OCI-LY7 (cell line): ENCODE measurements at regions not wholly inside any gene's neighbourhood (a gene's known extent, or its start where the extent isn't known, plus 50 kb on each side); places are given as distances from the start of the nearest gene placed in this dataset.

Experiments
- BruUV-seq: library from RNA; stranded (reverse); fragments of 400-500 nt; replicated peaks from 2 replicates; lab custom pipeline; 2021; lab: Mats Ljungman, UMichigan
- CTCF ChIA-PET: fragments of 300-600 bp; sonication (Branson Sonifier 250); formaldehyde crosslinking; loops from one replicate; lab custom pipeline; 2022; ENCODE audit warnings: antibody characterized with exemption; ENCODE audit not compliant: unreplicated experiment; lab: Charles Lee
- POLR2A ChIA-PET: fragments of 300-600 bp; sonication (Branson Sonifier 250); formaldehyde crosslinking; loops from one replicate; lab custom pipeline; 2022; ENCODE audit warnings: antibody characterized with exemption; lab: Charles Lee
- DNase-seq: peaks from one replicate; pipeline ENCODE4 v3.0.0-alpha.2; 2015; ENCODE audit warnings: low spot score
- H2AFZ ChIP-seq: fragments of 200-600 bp; sonication (generic), shearing (Covaris generic); 2 replicates; pipeline ENCODE4 v1.6.1; 2014; ENCODE audit warnings: mild to moderate bottlenecking, antibody characterized with exemption, low read length, moderate library complexity
- H3K27ac ChIP-seq: fragments of 200-600 bp; sonication (generic); 2 replicates; pipeline ENCODE4 v1.5.1; 2014; ENCODE audit warnings: mixed run types, low read depth, mild to moderate bottlenecking, moderate library complexity, low read length, inconsistent platforms; ENCODE audit not compliant: poor library complexity, severe bottlenecking
- H3K36me3 ChIP-seq: fragments of 200-600 bp; sonication (generic); 2 replicates; pipeline ENCODE4 v1.6.1; 2014; ENCODE audit warnings: mild to moderate bottlenecking, antibody characterized with exemption, low read length, moderate library complexity, mixed read lengths; ENCODE audit not compliant: insufficient read depth
- H3K4me1 ChIP-seq: fragments of 200-600 bp; sonication (generic); 2 replicates; pipeline ENCODE4 v1.5.1; 2014; ENCODE audit warnings: mild to moderate bottlenecking, low read length; ENCODE audit not compliant: insufficient read depth, poor library complexity, severe bottlenecking
- H3K4me2 ChIP-seq: fragments of 200-600 bp; sonication (generic); 2 replicates; pipeline ENCODE4 v1.6.1; 2014; ENCODE audit warnings: mild to moderate bottlenecking, low read length
- H3K4me3 ChIP-seq: fragments of 200-600 bp; sonication (generic); 2 replicates; pipeline ENCODE4 v1.5.1; 2014; ENCODE audit warnings: mild to moderate bottlenecking, low read depth, low read length; ENCODE audit not compliant: poor library complexity, severe bottlenecking
- H3K79me2 ChIP-seq: fragments of 200-600 bp; sonication (generic); 2 replicates; pipeline ENCODE4 v1.6.1; 2016; ENCODE audit warnings: low read depth, mild to moderate bottlenecking, low read length, moderate library complexity, mixed read lengths; ENCODE audit not compliant: insufficient read depth
- H3K9me2 ChIP-seq: fragments of 200-600 bp; sonication (generic); 2 replicates; pipeline ENCODE4 v1.6.1; 2016; ENCODE audit warnings: mild to moderate bottlenecking, low read length, mixed read lengths; ENCODE audit not compliant: insufficient read depth
- H3K9me3 ChIP-seq: fragments of 200-600 bp; sonication (generic); 2 replicates; pipeline ENCODE4 v1.6.1; 2014; ENCODE audit warnings: mild to moderate bottlenecking, mixed run types, low read length, mixed read lengths
- H4K20me1 ChIP-seq: fragments of 200-600 bp; sonication (generic); 2 replicates; pipeline ENCODE4 v1.6.1; 2014; ENCODE audit warnings: mild to moderate bottlenecking, antibody characterized with exemption, low read length, moderate library complexity, mixed read lengths; ENCODE audit not compliant: insufficient read depth
- EZH2phosphoT487 ChIP-seq: fragments of 200-600 bp; sonication (generic); IDR thresholded peaks from 2 replicates; pipeline ENCODE4 v1.6.1; 2018; ENCODE audit warnings: low read depth, borderline replicate concordance, mild to moderate bottlenecking, mixed run types, antibody characterized with exemption, low read length, moderate library complexity, mixed read lengths
- intact Hi-C: fragments of 100-400 bp; cut with micrococcal nuclease; formaldehyde crosslinking; loops from one replicate; pipeline ENCODE4 v1.10.0; 2022; ENCODE audit not compliant: unreplicated experiment
- TF ChIP-seq, protein P1 (sequence below): fragments of 200-600 bp; sonication (generic); conservative IDR thresholded peaks from 2 replicates; pipeline ENCODE4 v1.5.1; 2014; ENCODE audit warnings: mild to moderate bottlenecking, antibody characterized with exemption, low read length, moderate library complexity, mixed read lengths

DNA sequence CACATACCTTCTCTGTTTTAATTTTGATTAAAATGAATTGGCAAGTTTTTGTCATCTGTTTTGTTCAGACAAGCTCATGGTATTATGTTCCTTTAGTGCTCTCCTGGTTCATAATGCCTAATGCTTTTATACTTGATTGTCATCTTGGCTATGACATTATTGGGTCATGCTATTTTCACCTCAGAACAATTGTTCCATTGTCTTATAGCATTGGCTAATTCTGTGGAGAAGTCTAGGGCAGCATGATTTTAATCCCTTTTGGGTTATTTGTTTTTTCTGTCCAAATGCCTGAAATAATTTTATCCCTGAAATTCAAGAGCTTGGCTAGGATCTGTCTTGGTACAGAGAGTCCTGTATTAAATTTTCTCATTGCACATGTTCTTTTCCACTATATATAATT is 83.8 kb upstream of the CCDC85A start:
- intact Hi-C loops: no loop called here
- Histone ChIP-seq H4K20me1 (no peaks in the 10 kb centered on the region), H3K4me3 (no peak overlapping the region), H3K4me1 (no peaks in the 10 kb centered on the region), H3K79me2 (no peaks in the 10 kb centered on the region), H3K9me2 (no peaks in the 10 kb centered on the region), H3K9me3 (no peaks in the 10 kb centered on the region), H2AFZ (no peak overlapping the region), H3K36me3 (no peaks in the 10 kb centered on the region), H3K27ac (no peak overlapping the region), H3K4me2 (no peak overlapping the region)
- ChIA-PET CTCF (no interaction called here), POLR2A (no interaction called here)
- TF ChIP-seq EZH2phosphoT487: no peak
- BruUV-seq: no TSS peak
- no peak for DNase-seq

GRCh38 chr2:56100791-56101312 is 82.9 kb upstream of the CCDC85A start:
- Histone ChIP-seq H3K4me1 (no peaks in the 10 kb centered on the region), H3K4me2 (no peak overlapping the region), H2AFZ (no peak overlapping the region), H3K36me3 (no peaks in the 10 kb centered on the region), H4K20me1 (no peaks in the 10 kb centered on the region), H3K79me2 (no peaks in the 10 kb centered on the region), H3K27ac (no peak overlapping the region), H3K9me3 (no peaks in the 10 kb centered on the region), H3K4me3 (no peak overlapping the region), H3K9me2 (no peaks in the 10 kb centered on the region)
- intact Hi-C loops: no loop called here
- no peak for TF ChIP-seq EZH2phosphoT487
- TF ChIP-seq, protein P1, sequence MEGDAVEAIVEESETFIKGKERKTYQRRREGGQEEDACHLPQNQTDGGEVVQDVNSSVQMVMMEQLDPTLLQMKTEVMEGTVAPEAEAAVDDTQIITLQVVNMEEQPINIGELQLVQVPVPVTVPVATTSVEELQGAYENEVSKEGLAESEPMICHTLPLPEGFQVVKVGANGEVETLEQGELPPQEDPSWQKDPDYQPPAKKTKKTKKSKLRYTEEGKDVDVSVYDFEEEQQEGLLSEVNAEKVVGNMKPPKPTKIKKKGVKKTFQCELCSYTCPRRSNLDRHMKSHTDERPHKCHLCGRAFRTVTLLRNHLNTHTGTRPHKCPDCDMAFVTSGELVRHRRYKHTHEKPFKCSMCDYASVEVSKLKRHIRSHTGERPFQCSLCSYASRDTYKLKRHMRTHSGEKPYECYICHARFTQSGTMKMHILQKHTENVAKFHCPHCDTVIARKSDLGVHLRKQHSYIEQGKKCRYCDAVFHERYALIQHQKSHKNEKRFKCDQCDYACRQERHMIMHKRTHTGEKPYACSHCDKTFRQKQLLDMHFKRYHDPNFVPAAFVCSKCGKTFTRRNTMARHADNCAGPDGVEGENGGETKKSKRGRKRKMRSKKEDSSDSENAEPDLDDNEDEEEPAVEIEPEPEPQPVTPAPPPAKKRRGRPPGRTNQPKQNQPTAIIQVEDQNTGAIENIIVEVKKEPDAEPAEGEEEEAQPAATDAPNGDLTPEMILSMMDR: no peak
- no TSS peak for BruUV-seq
- ChIA-PET CTCF (no interaction called here), POLR2A (interaction anchor here (0.7 kb wide), 2 partner anchors 9 to 1036 kb away, joined by 3 read pairs; no protein-coding TSS in a partner anchor)
- no peak for DNase-seq

DNA sequence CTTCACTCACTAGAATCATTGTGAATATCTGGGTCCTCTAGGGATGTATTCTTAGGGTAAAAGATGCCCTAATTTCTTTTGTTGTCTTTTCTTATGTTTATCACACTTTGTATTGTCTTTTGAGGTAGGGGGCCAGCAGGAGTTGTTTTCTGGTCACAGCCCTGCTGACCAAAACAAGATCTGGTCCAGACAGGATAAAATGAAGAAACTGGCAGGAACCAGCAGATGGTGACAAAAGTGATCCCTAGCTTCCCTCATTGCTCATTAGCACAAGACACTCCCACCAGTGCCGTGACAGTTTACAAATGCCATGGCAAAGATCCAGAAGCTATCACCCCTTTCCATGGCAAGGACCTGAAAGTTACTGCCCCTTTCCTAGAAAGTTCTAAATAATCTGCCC is 81.7 kb upstream of the CCDC85A start:
- Histone ChIP-seq H2AFZ (no peak overlapping the region), H3K4me3 (no peak overlapping the region), H3K79me2 (no peaks in the 10 kb centered on the region), H4K20me1 (no peaks in the 10 kb centered on the region), H3K4me2 (no peak overlapping the region), H3K36me3 (no peaks in the 10 kb centered on the region), H3K9me3 (no peaks in the 10 kb centered on the region), H3K4me1 (no peaks in the 10 kb centered on the region), H3K27ac (no peak overlapping the region), H3K9me2 (no peaks in the 10 kb centered on the region)
- ChIA-PET CTCF (no interaction called here), POLR2A (interaction anchor here (1.8 kb wide), 1 partner anchor 9 kb away, joined by 4 read pairs; no protein-coding TSS in a partner anchor)
- no peak for DNase-seq
- intact Hi-C loops: no loop called here
- BruUV-seq: no TSS peak
- TF ChIP-seq, protein P1: no peak
- no peak for TF ChIP-seq EZH2phosphoT487
